Naive thymus-derived CD4-positive, alpha-beta T cell (primary cell): ENCODE measurements at regions not wholly inside any gene's neighbourhood (a gene's known extent, or its start where the extent isn't known, plus 50 kb on each side); places are given as distances from the start of the nearest gene placed in this dataset.
A peak's percentile ranks its signal among the peaks of the same experiment; 100 is the strongest.

Experiments
- ATAC-seq: fragments of 150-1000 bp; cut with Tn5 transposase; 2 replicates; pipeline ENCODE4 v1.10.0; 2021; ENCODE audit warnings: mild to moderate bottlenecking, moderate library complexity
- CTCF ChIA-PET: fragments of 350-600 bp; sonication (Branson Sonifier 250); formaldehyde crosslinking; loops from one replicate; lab custom pipeline; 2021; ENCODE audit warnings: antibody characterized with exemption; lab: Charles Lee
- POLR2A ChIA-PET: fragments of 350-600 bp; sonication (Branson Sonifier 250); formaldehyde crosslinking; loops from one replicate; lab custom pipeline; 2021; ENCODE audit warnings: antibody characterized with exemption, inconsistent platforms; lab: Charles Lee
- DNase-seq, 9 donors: peaks; one replicate each; pipeline versions ENCODE4 v3.0.0 to v3.0.0-alpha.2; 2020 to 2022; ENCODE audit warnings: mixed read lengths in 1 of 9
- H3K27ac ChIP-seq: one replicate; pipeline ENCODE4 v1.7.0; 2013; ENCODE audit warnings: mild to moderate bottlenecking, low read depth, low read length, moderate library complexity
- H3K27me3 ChIP-seq, 2 donors: one replicate each; pipeline ENCODE4 v1.7.0; 2013; ENCODE audit warnings: low read length in 2 of 2, mild to moderate bottlenecking in 2 of 2, moderate library complexity in 2 of 2; ENCODE audit not compliant: control insufficient read depth in 2 of 2, insufficient read depth in 2 of 2
- H3K36me3 ChIP-seq, 3 experiments: 1 replicate in 2 of 3; 2 replicates in 1 of 3; pipeline ENCODE4 v1.7.0; 2013; ENCODE audit warnings: low read length in 3 of 3, mild to moderate bottlenecking in 3 of 3, moderate library complexity in 1 of 3; ENCODE audit not compliant: insufficient read depth in 3 of 3, control insufficient read depth in 2 of 3
- H3K4me1 ChIP-seq, 2 donors: one replicate each; pipeline ENCODE4 v1.7.0; 2013; ENCODE audit warnings: low read length in 2 of 2, mild to moderate bottlenecking in 2 of 2, moderate library complexity in 1 of 2; ENCODE audit not compliant: control insufficient read depth in 2 of 2, insufficient read depth in 2 of 2
- H3K4me3 ChIP-seq: 2 replicates; pipeline ENCODE4 v1.7.0; 2013; ENCODE audit warnings: mild to moderate bottlenecking, low read length
- H3K9me3 ChIP-seq, 3 experiments: 1 replicate in 2 of 3; 2 replicates in 1 of 3; pipeline ENCODE4 v1.7.0; 2013; ENCODE audit warnings: low read length in 3 of 3; ENCODE audit not compliant: control insufficient read depth in 2 of 3
- H3K27ac Mint-ChIP-seq, 9 donors: one replicate each; pipeline ENCODE4 v1.8.0; 2020 to 2022; ENCODE audit warnings: mixed read lengths in 9 of 9, mild to moderate bottlenecking in 8 of 9, moderate library complexity in 5 of 9, inconsistent platforms in 2 of 9
- H3K27me3 Mint-ChIP-seq, 5 donors: one replicate each; pipeline ENCODE4 v1.8.0; 2021 to 2022; ENCODE audit warnings: mixed read lengths in 5 of 5, mild to moderate bottlenecking in 1 of 5
- H3K36me3 Mint-ChIP-seq, 5 donors: one replicate each; pipeline ENCODE4 v1.8.0; 2020 to 2022; ENCODE audit warnings: mixed read lengths in 5 of 5, mild to moderate bottlenecking in 3 of 5, inconsistent platforms in 1 of 5
- H3K4me1 Mint-ChIP-seq, 7 donors: one replicate each; pipeline ENCODE4 v1.8.0; 2020 to 2022; ENCODE audit warnings: mixed read lengths in 7 of 7, mild to moderate bottlenecking in 3 of 7, inconsistent platforms in 1 of 7
- H3K4me3 Mint-ChIP-seq, 10 donors: one replicate each; pipeline ENCODE4 v1.8.0; 2020 to 2022; ENCODE audit warnings: mild to moderate bottlenecking in 10 of 10, mixed read lengths in 10 of 10, moderate library complexity in 6 of 10, inconsistent platforms in 2 of 10
- H3K9me3 Mint-ChIP-seq, 11 donors: one replicate each; pipeline ENCODE4 v1.8.0; 2020 to 2022; ENCODE audit warnings: mixed read lengths in 11 of 11, mild to moderate bottlenecking in 4 of 11, inconsistent platforms in 1 of 11, moderate library complexity in 1 of 11
- intact Hi-C, 2 donors: fragments of 100-400 bp; cut with micrococcal nuclease; formaldehyde crosslinking; loops; one replicate each; pipeline ENCODE4 v1.15.1; 2023

- no peak for ATAC-seq
- intact Hi-C loops: no loop called here
- CTCF ChIA-PET: no interaction called here
- no peak overlapping the region for H3K27ac Mint-ChIP-seq
- Histone ChIP-seq H3K27ac (no peak overlapping the region), H3K36me3 (no peaks in the 10 kb centered on the region), H3K27me3 (no peaks in the 10 kb centered on the region), H3K4me1 (no peaks in the 10 kb centered on the region), H3K9me3 (no peaks in the 10 kb centered on the region), H3K4me3 (no peak overlapping the region)
- H3K36me3 Mint-ChIP-seq: no peaks in the 10 kb centered on the region
- H3K4me3 Mint-ChIP-seq: no peak overlapping the region
- peaks cover 0 to 13% (median 0%) of the 10 kb centered on the region in 5 donors for H3K27me3 Mint-ChIP-seq
- POLR2A ChIA-PET: no interaction called here
- no peaks in the 10 kb centered on the region for H3K4me1 Mint-ChIP-seq
- H3K9me3 Mint-ChIP-seq: peaks cover 0 to 3% (median 0%) of the 10 kb centered on the region in 11 donors
- no peak for DNase-seq
Observed at GRCh38 chr12:39112064-39112463, 206.7 kb upstream of the CPNE8 start.

GRCh38 chr12:39105111-39105510, 199.7 kb upstream of the CPNE8 start:
- H3K9me3 ChIP-seq: no peaks in the 10 kb centered on the region
- no peak overlapping the region for H3K27ac Mint-ChIP-seq
- ChIA-PET CTCF (no interaction called here), POLR2A (no interaction called here)
- H3K27me3 Mint-ChIP-seq: peaks cover 0 to 2% (median 0%) of the 10 kb centered on the region in 5 donors
- no peak overlapping the region for H3K27ac ChIP-seq
- H3K36me3 ChIP-seq: no peaks in the 10 kb centered on the region
- no peaks in the 10 kb centered on the region for H3K36me3 Mint-ChIP-seq
- intact Hi-C loops: no loop called here
- H3K9me3 Mint-ChIP-seq: no peaks in the 10 kb centered on the region
- no peaks in the 10 kb centered on the region for H3K27me3 ChIP-seq
- DNase-seq: no peak
- H3K4me3 Mint-ChIP-seq: no peak overlapping the region
- no peak overlapping the region for H3K4me3 ChIP-seq
- no peaks in the 10 kb centered on the region for H3K4me1 Mint-ChIP-seq
- ATAC-seq: no peak
- H3K4me1 ChIP-seq: no peaks in the 10 kb centered on the region

GRCh38 chr12:39103552-39104165, 198.3 kb upstream of the CPNE8 start:
- DNase-seq: peak in 5 of 9 donors; percentile 13 to 37 (median 24)
- no peaks in the 10 kb centered on the region for H3K4me1 ChIP-seq

GRCh38 chr12:39102474-39103209, 197.3 kb upstream of the CPNE8 start:
- POLR2A ChIA-PET: no interaction called here
- no peaks in the 10 kb centered on the region for H3K4me1 Mint-ChIP-seq

More at GRCh38 chr12:39103552-39104165, 198.3 kb upstream of the CPNE8 start:
- H3K27ac ChIP-seq: no peak overlapping the region
- ChIA-PET POLR2A (no interaction called here), CTCF (interaction anchor here (0.5 to 0.6 kb wide), 2 partner anchors 339 to 1358 kb away, joined by 4 read pairs; no protein-coding TSS in a partner anchor)
- H3K9me3 ChIP-seq: no peaks in the 10 kb centered on the region
- Mint-ChIP-seq H3K4me1 (no peaks in the 10 kb centered on the region), H3K27me3 (no peaks in the 10 kb centered on the region), H3K4me3 (no peak overlapping the region), H3K36me3 (no peaks in the 10 kb centered on the region), H3K27ac (no peak overlapping the region), H3K9me3 (no peaks in the 10 kb centered on the region)
- ATAC-seq: peak; percentile 84
- no peaks in the 10 kb centered on the region for H3K36me3 ChIP-seq
- H3K27me3 ChIP-seq: no peaks in the 10 kb centered on the region
- H3K4me3 ChIP-seq: no peak overlapping the region
- intact Hi-C loops: loop anchor here (1.0 to 5.0 kb wide), 6 partner anchors 181 to 965 kb away; no protein-coding TSS in a partner anchor

GRCh38 chr12:39095636-39096330, 190.4 kb upstream of the CPNE8 start:
- POLR2A ChIA-PET: no interaction called here
- H3K27me3 ChIP-seq: no peaks in the 10 kb centered on the region
- no peaks in the 10 kb centered on the region for H3K4me1 ChIP-seq
- Mint-ChIP-seq H3K9me3 (peaks cover 0 to 1% (median 0%) of the 10 kb centered on the region in 11 donors), H3K4me1 (no peaks in the 10 kb centered on the region), H3K36me3 (no peaks in the 10 kb centered on the region), H3K27me3 (peaks cover 0 to 13% (median 7%) of the 10 kb centered on the region in 5 donors), H3K4me3 (no peak overlapping the region), H3K27ac (no peak overlapping the region)
- DNase-seq: no peak
- CTCF ChIA-PET: no interaction called here
- H3K36me3 ChIP-seq: no peaks in the 10 kb centered on the region
- no peak overlapping the region for H3K4me3 ChIP-seq
- intact Hi-C loops: no loop called here
- no peaks in the 10 kb centered on the region for H3K9me3 ChIP-seq
- H3K27ac ChIP-seq: no peak overlapping the region
- no peak for ATAC-seq

More at GRCh38 chr12:39102474-39103209, 197.3 kb upstream of the CPNE8 start:
- Mint-ChIP-seq H3K9me3 (no peaks in the 10 kb centered on the region), H3K27me3 (no peaks in the 10 kb centered on the region), H3K27ac (no peak overlapping the region), H3K36me3 (no peaks in the 10 kb centered on the region), H3K4me3 (no peak overlapping the region)
- ATAC-seq (no peak), DNase-seq (no peak)
- no peaks in the 10 kb centered on the region for H3K36me3 ChIP-seq
- H3K4me3 ChIP-seq: no peak overlapping the region
- no peak overlapping the region for H3K27ac ChIP-seq
- no peaks in the 10 kb centered on the region for H3K27me3 ChIP-seq
- intact Hi-C loops: loop anchor here (1.0 to 5.0 kb wide), 6 partner anchors 180 to 964 kb away; no protein-coding TSS in a partner anchor
- H3K4me1 ChIP-seq: no peaks in the 10 kb centered on the region
- H3K9me3 ChIP-seq: no peaks in the 10 kb centered on the region
- CTCF ChIA-PET: no interaction called here

GRCh38 chr12:39081910-39082309, 176.5 kb upstream of the CPNE8 start:
- Mint-ChIP-seq H3K27ac (no peak overlapping the region), H3K9me3 (no peaks in the 10 kb centered on the region), H3K27me3 (peaks cover 0 to 6% (median 0%) of the 10 kb centered on the region in 5 donors), H3K36me3 (no peaks in the 10 kb centered on the region), H3K4me3 (no peak overlapping the region), H3K4me1 (no peaks in the 10 kb centered on the region)
- Histone ChIP-seq H3K27ac (no peak overlapping the region), H3K36me3 (no peaks in the 10 kb centered on the region), H3K9me3 (no peaks in the 10 kb centered on the region), H3K27me3 (no peaks in the 10 kb centered on the region), H3K4me1 (no peaks in the 10 kb centered on the region), H3K4me3 (no peak overlapping the region)
- DNase-seq (no peak), ATAC-seq (no peak)
- intact Hi-C loops: no loop called here
- ChIA-PET CTCF (no interaction called here), POLR2A (no interaction called here)
